ENCODE measurements at regions not wholly inside any gene's neighbourhood (a gene's known extent, or its start where the extent isn't known, plus 50 kb on each side); places are given as distances from the start of the nearest gene placed in this dataset.

- Histone ChIP-seq H3K79me2 (ENCODE audit: control insufficient read depth, insufficient read depth, low read length) (no peaks in the 10 kb centered on the region), H3K4ac (ENCODE audit: low read depth, low read length) (no peak overlapping the region), H2BK120ac (ENCODE audit: low read depth, low read length) (no peak overlapping the region), H3K36me3 (ENCODE audit: control insufficient read depth, insufficient read depth, low read length) (no peaks in the 10 kb centered on the region), H4K8ac (ENCODE audit: low read depth, low read length) (no peak overlapping the region), H3K18ac (ENCODE audit: low read length) (no peak overlapping the region), H3K56ac (ENCODE audit: low read length) (no peak overlapping the region), H3K27ac (ENCODE audit: low read depth, low read length) (no peak overlapping the region), H3K4me2 (ENCODE audit: low read length) (no peak overlapping the region), H3K4me1 (ENCODE audit: control insufficient read depth, low read depth, low read length) (peaks cover 2% of the 10 kb centered on the region), H3K79me1 (ENCODE audit: low read length) (no peaks in the 10 kb centered on the region), H2BK15ac (replicated peaks; ENCODE audit: low read depth) (no peak overlapping the region), H3K9ac (ENCODE audit: low read length) (no peak overlapping the region), H3K4me3 (ENCODE audit: low read length) (no peak overlapping the region), H2AK5ac (ENCODE audit: low read length) (no peak overlapping the region), H3K27me3 (ENCODE audit: insufficient read depth, low read length, poor library complexity) (no peaks in the 10 kb centered on the region), H3K23ac (ENCODE audit: low read length) (no peak overlapping the region), H2BK5ac (ENCODE audit: low read length) (no peak overlapping the region), H4K5ac (ENCODE audit: low read length) (no peak overlapping the region)
- DNase-seq, result no peak
Observed at GRCh38 chr5:153879596-153879995, 159.1 kb downstream of the FAM114A2 start.

- Histone ChIP-seq H3K23ac (ENCODE audit: low read length) (no peak overlapping the region), H2BK15ac (replicated peaks; ENCODE audit: low read depth) (no peak overlapping the region), H3K4me3 (ENCODE audit: low read length) (no peak overlapping the region), H3K56ac (ENCODE audit: low read length) (no peak overlapping the region), H3K4me1 (ENCODE audit: control insufficient read depth, low read depth, low read length) (no peaks in the 10 kb centered on the region), H3K4ac (ENCODE audit: low read depth, low read length) (no peak overlapping the region), H3K4me2 (ENCODE audit: low read length) (no peak overlapping the region), H3K27me3 (ENCODE audit: insufficient read depth, low read length, poor library complexity) (no peaks in the 10 kb centered on the region), H3K79me1 (ENCODE audit: low read length) (no peaks in the 10 kb centered on the region), H3K27ac (ENCODE audit: low read depth, low read length) (no peak overlapping the region), H2BK5ac (ENCODE audit: low read length) (no peak overlapping the region), H3K9ac (ENCODE audit: low read length) (no peak overlapping the region), H2AK5ac (ENCODE audit: low read length) (no peak overlapping the region), H4K5ac (ENCODE audit: low read length) (no peak overlapping the region), H2BK120ac (ENCODE audit: low read depth, low read length) (no peak overlapping the region), H3K18ac (ENCODE audit: low read length) (no peak overlapping the region), H3K79me2 (ENCODE audit: control insufficient read depth, insufficient read depth, low read length) (no peaks in the 10 kb centered on the region), H4K8ac (ENCODE audit: low read depth, low read length) (no peak overlapping the region), H3K36me3 (ENCODE audit: control insufficient read depth, insufficient read depth, low read length) (no peaks in the 10 kb centered on the region)
- no peak for DNase-seq
- no CpG with 5 or more reads among the region's 4 CpGs for WGBS (ENCODE audit: extremely low coverage, insufficient coverage, low lambda C conversion rate)
Observed at GRCh38 chr5:153866176-153866575, 172.5 kb downstream of the FAM114A2 start.

GRCh38 chr5:153865016-153865415 lies 173.7 kb downstream of the FAM114A2 start:
- H3K79me1 ChIP-seq (ENCODE audit: low read length), result no peaks in the 10 kb centered on the region
- H3K27ac ChIP-seq (ENCODE audit: low read depth, low read length), result no peak overlapping the region
- no peak overlapping the region for H3K4ac ChIP-seq (ENCODE audit: low read depth, low read length)
- no peak overlapping the region for H2BK5ac ChIP-seq (ENCODE audit: low read length)
- H3K4me2 ChIP-seq (ENCODE audit: low read length), result no peak overlapping the region
- no peak overlapping the region for H3K18ac ChIP-seq (ENCODE audit: low read length)
- H2AK5ac ChIP-seq (ENCODE audit: low read length), result no peak overlapping the region
- H3K79me2 ChIP-seq (ENCODE audit: control insufficient read depth, insufficient read depth, low read length), result no peaks in the 10 kb centered on the region
- no peak overlapping the region for H3K56ac ChIP-seq (ENCODE audit: low read length)
- H3K9ac ChIP-seq (ENCODE audit: low read length), result no peak overlapping the region
- H2BK120ac ChIP-seq (ENCODE audit: low read depth, low read length), result no peak overlapping the region
- DNase-seq, result no peak
- H3K27me3 ChIP-seq (ENCODE audit: insufficient read depth, low read length, poor library complexity), result no peaks in the 10 kb centered on the region
- no peak overlapping the region for H2BK15ac ChIP-seq (replicated peaks; ENCODE audit: low read depth)
- no peak overlapping the region for H3K23ac ChIP-seq (ENCODE audit: low read length)
- H3K4me1 ChIP-seq (ENCODE audit: control insufficient read depth, low read depth, low read length), result no peaks in the 10 kb centered on the region
- H3K36me3 ChIP-seq (ENCODE audit: control insufficient read depth, insufficient read depth, low read length), result no peaks in the 10 kb centered on the region
- WGBS (ENCODE audit: extremely low coverage, insufficient coverage, low lambda C conversion rate), result no CpG with 5 or more reads among the region's 2 CpGs
- H4K8ac ChIP-seq (ENCODE audit: low read depth, low read length), result no peak overlapping the region
- H3K4me3 ChIP-seq (ENCODE audit: low read length), result no peak overlapping the region
- no peak overlapping the region for H4K5ac ChIP-seq (ENCODE audit: low read length)

DNA sequence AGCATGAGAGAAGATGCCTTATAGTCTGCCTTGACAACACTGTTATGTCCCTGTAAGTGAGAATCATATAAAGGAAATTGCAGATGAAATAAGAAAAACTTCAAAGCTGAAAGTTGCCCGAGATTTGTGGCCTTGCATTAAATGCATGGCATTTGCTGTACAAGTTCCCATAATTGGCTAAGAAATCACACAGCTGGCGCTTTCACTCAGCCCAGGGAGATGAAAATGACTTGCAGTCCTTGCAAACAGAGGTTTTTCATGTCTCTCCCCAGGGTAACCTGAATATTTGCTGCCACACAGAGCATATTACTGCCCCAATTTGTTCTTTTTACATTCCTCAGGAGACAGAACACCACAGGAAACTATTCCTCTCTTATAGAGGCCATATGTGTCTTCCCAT lies 174.8 kb downstream of the FAM114A2 start:
- no peaks in the 10 kb centered on the region for H3K4me1 ChIP-seq (ENCODE audit: control insufficient read depth, low read depth, low read length)
- H3K79me2 ChIP-seq (ENCODE audit: control insufficient read depth, insufficient read depth, low read length), result no peaks in the 10 kb centered on the region
- no peak overlapping the region for H3K4me2 ChIP-seq (ENCODE audit: low read length)
- no peak overlapping the region for H3K18ac ChIP-seq (ENCODE audit: low read length)
- H3K56ac ChIP-seq (ENCODE audit: low read length), result no peak overlapping the region
- H3K79me1 ChIP-seq (ENCODE audit: low read length), result no peaks in the 10 kb centered on the region
- H2BK15ac ChIP-seq (replicated peaks; ENCODE audit: low read depth), result no peak overlapping the region
- H3K4ac ChIP-seq (ENCODE audit: low read depth, low read length), result no peak overlapping the region
- no peak overlapping the region for H2BK120ac ChIP-seq (ENCODE audit: low read depth, low read length)
- no peak overlapping the region for H3K4me3 ChIP-seq (ENCODE audit: low read length)
- no peak overlapping the region for H3K27ac ChIP-seq (ENCODE audit: low read depth, low read length)
- no CpG with 5 or more reads among the region's 2 CpGs for WGBS (ENCODE audit: extremely low coverage, insufficient coverage, low lambda C conversion rate)
- H3K27me3 ChIP-seq (ENCODE audit: insufficient read depth, low read length, poor library complexity), result no peaks in the 10 kb centered on the region
- no peak overlapping the region for H3K9ac ChIP-seq (ENCODE audit: low read length)
- no peak overlapping the region for H2AK5ac ChIP-seq (ENCODE audit: low read length)
- H4K5ac ChIP-seq (ENCODE audit: low read length), result no peak overlapping the region
- no peaks in the 10 kb centered on the region for H3K36me3 ChIP-seq (ENCODE audit: control insufficient read depth, insufficient read depth, low read length)
- no peak overlapping the region for H3K23ac ChIP-seq (ENCODE audit: low read length)
- no peak overlapping the region for H4K8ac ChIP-seq (ENCODE audit: low read depth, low read length)
- DNase-seq, result no peak
- no peak overlapping the region for H2BK5ac ChIP-seq (ENCODE audit: low read length)
